ENCODE measurements at regions not wholly inside any gene's neighbourhood (a gene's known extent, or its start where the extent isn't known, plus 50 kb on each side); places are given as distances from the start of the nearest gene placed in this dataset.

DNA sequence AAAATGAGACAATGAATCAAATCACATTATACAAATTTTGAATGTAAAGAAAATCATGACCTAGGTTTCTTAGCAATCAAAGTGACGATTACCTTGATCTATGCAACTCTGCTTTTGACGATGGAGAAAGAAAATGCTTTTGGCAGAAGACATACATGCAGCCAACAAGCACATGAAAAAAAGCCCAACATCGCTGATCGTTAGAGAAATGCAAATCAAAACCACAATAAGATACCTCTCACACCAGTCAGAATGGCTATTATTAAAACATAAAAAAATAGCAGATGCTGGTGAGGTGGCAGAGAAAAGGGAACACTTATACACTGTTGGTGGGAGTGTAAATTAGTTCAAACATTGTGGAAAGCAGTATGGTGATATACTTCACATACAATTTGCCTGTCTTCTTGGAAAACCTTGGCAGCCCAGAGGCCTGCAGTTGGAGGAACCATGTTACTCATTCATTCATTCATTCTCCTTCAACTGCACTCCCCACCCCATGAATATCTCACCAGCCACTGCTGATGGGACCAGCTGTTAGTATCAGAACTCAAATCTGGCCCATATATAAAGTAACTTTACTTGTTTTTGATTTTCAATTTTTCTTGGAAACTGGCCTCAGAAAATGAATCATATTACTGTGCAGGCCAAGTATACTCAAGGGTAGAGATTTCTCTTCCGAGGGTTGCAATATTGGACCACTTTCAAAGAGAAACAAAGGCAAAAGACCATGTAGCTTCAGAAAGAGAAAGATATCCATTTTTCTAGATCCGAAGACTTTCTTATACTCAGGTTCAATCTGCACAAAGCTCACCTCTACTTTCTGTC is 358.6 kb upstream of the ARHGEF26 start:
- no peaks in the 10 kb centered on the region for H3K9me2 ChIP-seq (ENCODE audit: insufficient read depth, low read length)
- no peaks in the 10 kb centered on the region for H4K20me1 ChIP-seq (ENCODE audit: insufficient read depth, low read length)
- peaks cover 28% of the 10 kb centered on the region; the same call in 1 of the 2 replicates for H3K9me3 ChIP-seq (ENCODE audit: low read length)
- peaks cover 58% of the 10 kb centered on the region for H3K4me1 ChIP-seq (ENCODE audit: insufficient read depth, low read length, poor library complexity, severe bottlenecking)
- TSS peak; percentile 76 for BruUV-seq (replicated peaks)
- CTCF ChIA-PET (ENCODE audit: unreplicated experiment) = interaction anchor here (1.2 to 3.2 kb wide), 2 partner anchors 9 to 14 kb away, joined by 3 to 14 read pairs; no protein-coding TSS in a partner anchor
- H3K36me3 ChIP-seq (ENCODE audit: insufficient read depth, low read length) = peaks cover 57% of the 10 kb centered on the region
- TF ChIP-seq EZH2phosphoT487 (IDR thresholded peaks at IDR 0.05; ENCODE audit: borderline replicate concordance, low read depth, low read length) = no peak
- TF ChIP-seq, protein P1, sequence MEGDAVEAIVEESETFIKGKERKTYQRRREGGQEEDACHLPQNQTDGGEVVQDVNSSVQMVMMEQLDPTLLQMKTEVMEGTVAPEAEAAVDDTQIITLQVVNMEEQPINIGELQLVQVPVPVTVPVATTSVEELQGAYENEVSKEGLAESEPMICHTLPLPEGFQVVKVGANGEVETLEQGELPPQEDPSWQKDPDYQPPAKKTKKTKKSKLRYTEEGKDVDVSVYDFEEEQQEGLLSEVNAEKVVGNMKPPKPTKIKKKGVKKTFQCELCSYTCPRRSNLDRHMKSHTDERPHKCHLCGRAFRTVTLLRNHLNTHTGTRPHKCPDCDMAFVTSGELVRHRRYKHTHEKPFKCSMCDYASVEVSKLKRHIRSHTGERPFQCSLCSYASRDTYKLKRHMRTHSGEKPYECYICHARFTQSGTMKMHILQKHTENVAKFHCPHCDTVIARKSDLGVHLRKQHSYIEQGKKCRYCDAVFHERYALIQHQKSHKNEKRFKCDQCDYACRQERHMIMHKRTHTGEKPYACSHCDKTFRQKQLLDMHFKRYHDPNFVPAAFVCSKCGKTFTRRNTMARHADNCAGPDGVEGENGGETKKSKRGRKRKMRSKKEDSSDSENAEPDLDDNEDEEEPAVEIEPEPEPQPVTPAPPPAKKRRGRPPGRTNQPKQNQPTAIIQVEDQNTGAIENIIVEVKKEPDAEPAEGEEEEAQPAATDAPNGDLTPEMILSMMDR (conservative IDR thresholded peaks at IDR 0.05; ENCODE audit: low read length) = no peak
- intact Hi-C loops (cut with micrococcal nuclease; ENCODE audit: unreplicated experiment) = loop anchor here (1.0 to 5.0 kb wide), 6 partner anchors 10 to 1350 kb away; no protein-coding TSS in a partner anchor
- DNase-seq (ENCODE audit: low spot score) = peak; percentile 81
- peak overlapping the region; percentile 94 for H3K27ac ChIP-seq (ENCODE audit: low read depth, low read length, poor library complexity, severe bottlenecking)
- peak overlapping the region; percentile 40; the same call in 1 of the 2 replicates for H2AFZ ChIP-seq (ENCODE audit: low read length)
- POLR2A ChIA-PET = interaction anchor here (0.6 to 4.1 kb wide), 17 partner anchors 10 to 601 kb away, joined by 3 to 69 read pairs (median 4); no protein-coding TSS in a partner anchor
- peaks cover 67% of the 10 kb centered on the region for H3K79me2 ChIP-seq (ENCODE audit: insufficient read depth, low read depth, low read length)
- peak overlapping the region; percentile 75 for H3K4me3 ChIP-seq (ENCODE audit: low read depth, low read length, poor library complexity, severe bottlenecking)
- H3K4me2 ChIP-seq (ENCODE audit: low read length) = peak overlapping the region; percentile 66

DNA sequence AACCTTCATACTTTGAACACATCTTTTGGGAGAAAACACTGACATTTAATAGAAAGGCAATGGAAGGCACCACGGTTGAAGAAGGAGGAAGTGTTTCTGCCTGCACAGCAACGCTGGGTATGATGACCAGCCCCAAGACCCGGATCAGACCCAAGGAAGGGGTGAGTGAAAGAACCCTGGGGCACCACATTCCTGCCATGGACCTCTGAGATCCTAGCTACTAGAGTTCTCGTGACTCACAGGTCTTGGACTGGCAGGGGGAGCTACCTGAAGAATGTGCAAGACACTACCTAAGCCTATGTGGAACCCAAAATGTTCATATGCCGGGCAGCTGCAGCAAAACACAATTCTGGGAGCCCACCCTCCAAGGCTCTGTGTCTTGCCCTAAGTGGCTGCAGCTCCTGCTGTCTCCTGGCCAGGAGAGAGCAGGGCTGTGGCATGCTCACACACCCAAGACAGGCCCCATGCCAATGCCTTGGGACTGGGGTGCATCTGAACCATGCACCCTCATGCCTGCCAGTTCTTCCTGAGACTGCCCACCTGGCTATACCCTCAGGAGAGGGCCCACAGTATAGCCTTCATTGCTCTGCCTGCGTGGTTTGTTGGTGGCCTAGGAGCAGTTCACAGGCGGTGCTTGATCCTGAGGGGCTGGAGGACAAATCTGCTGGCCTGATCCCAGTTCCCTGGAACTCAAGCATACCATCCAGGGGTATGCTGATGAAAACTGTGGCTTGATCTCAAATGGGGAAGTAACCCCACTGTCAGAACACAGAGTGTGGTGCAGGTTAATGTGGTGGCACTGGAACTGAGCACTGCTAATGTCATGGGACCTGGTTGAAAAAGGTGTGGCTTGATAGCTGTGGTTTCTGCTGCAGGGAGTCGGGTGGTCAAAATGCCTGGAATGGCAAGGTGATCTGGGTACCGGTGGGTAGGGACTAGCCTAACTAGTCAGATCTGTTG is 353.3 kb upstream of the ARHGEF26 start:
- H3K4me3 ChIP-seq (ENCODE audit: low read depth, low read length, poor library complexity, severe bottlenecking) = no peak overlapping the region
- TF ChIP-seq, protein P1 (conservative IDR thresholded peaks at IDR 0.05; ENCODE audit: low read length) = no peak
- no peak for TF ChIP-seq EZH2phosphoT487 (IDR thresholded peaks at IDR 0.05; ENCODE audit: borderline replicate concordance, low read depth, low read length)
- no TSS peak for BruUV-seq (replicated peaks)
- intact Hi-C loops (cut with micrococcal nuclease; ENCODE audit: unreplicated experiment) = loop anchor here (2.0 to 5.0 kb wide), 2 partner anchors 331 to 725 kb away; no protein-coding TSS in a partner anchor
- peaks cover 20% of the 10 kb centered on the region; the same call in 1 of the 2 replicates for H3K79me2 ChIP-seq (ENCODE audit: insufficient read depth, low read depth, low read length)
- peaks cover 28% of the 10 kb centered on the region for H3K36me3 ChIP-seq (ENCODE audit: insufficient read depth, low read length)
- no peak overlapping the region for H3K27ac ChIP-seq (ENCODE audit: low read depth, low read length, poor library complexity, severe bottlenecking)
- peak; percentile 29 for DNase-seq (ENCODE audit: low spot score)
- 0 out of 2 replicates have a peak overlapping the region, but pooled peaks have one; percentile 14 for H3K4me2 ChIP-seq (ENCODE audit: low read length)
- no peaks in the 10 kb centered on the region for H3K9me2 ChIP-seq (ENCODE audit: insufficient read depth, low read length)
- CTCF ChIA-PET (ENCODE audit: unreplicated experiment) = no interaction called here
- no peaks in the 10 kb centered on the region for H4K20me1 ChIP-seq (ENCODE audit: insufficient read depth, low read length)
- POLR2A ChIA-PET = interaction anchor here (0.5 kb wide), 1 partner anchor 489 kb away, joined by 4 read pairs; no protein-coding TSS in a partner anchor
- H2AFZ ChIP-seq (ENCODE audit: low read length) = peak overlapping the region; percentile 18; the same call in 1 of the 2 replicates
- peaks cover 43% of the 10 kb centered on the region; the same call in 1 of the 2 replicates for H3K9me3 ChIP-seq (ENCODE audit: low read length)
- H3K4me1 ChIP-seq (ENCODE audit: insufficient read depth, low read length, poor library complexity, severe bottlenecking) = peaks cover 39% of the 10 kb centered on the region
